B cell (primary cell): ENCODE measurements at regions not wholly inside any gene's neighbourhood (a gene's known extent, or its start where the extent isn't known, plus 50 kb on each side); places are given as distances from the start of the nearest gene placed in this dataset.

Experiments used
- ATAC-seq: fragments of 200-7000 bp; cut with Tn5 transposase; one replicate; pipeline ENCODE4 v1.10.0; 2021; ENCODE audit warnings: low read depth, mild to moderate bottlenecking, moderate number of reproducible peaks, moderate library complexity
- CTCF ChIA-PET: fragments of 350-600 bp; sonication (Branson Sonifier 250); formaldehyde crosslinking; loops from one replicate; lab custom pipeline; 2021; ENCODE audit warnings: antibody characterized with exemption, inconsistent platforms; lab: Charles Lee
- POLR2A ChIA-PET: fragments of 350-600 bp; sonication (Branson Sonifier 250); formaldehyde crosslinking; loops from one replicate; lab custom pipeline; 2021; ENCODE audit warnings: antibody characterized with exemption; lab: Charles Lee
- DNase-seq: peaks from one replicate; pipeline ENCODE4 v3.0.0; 2013
- H2AFZ ChIP-seq: 2 replicates; pipeline ENCODE4 v1.6.1; 2012; ENCODE audit warnings: mild to moderate bottlenecking, low read depth, low read length; ENCODE audit not compliant: insufficient read depth, poor library complexity, severe bottlenecking
- H3K27ac ChIP-seq, 2 donors: 1 replicate in 1 of 2; 2 replicates in 1 of 2; pipeline ENCODE4 v1.5.1; 2012 to 2013; ENCODE audit warnings: low read length in 2 of 2, mild to moderate bottlenecking in 2 of 2, moderate library complexity in 1 of 2
- H3K27me3 ChIP-seq, 4 experiments: fragments of 200-600 bp in 1 of 4; sonication (generic) in 1 of 4; replicated peaks in 1 of 4; 1 replicate in 2 of 4; 2 replicates in 2 of 4; pipeline versions ENCODE4 v1.6.1 to v1.7.0; 2013 to 2016; ENCODE audit warnings: low read length in 3 of 4, mild to moderate bottlenecking in 2 of 4, mixed read lengths in 1 of 4, moderate library complexity in 1 of 4; ENCODE audit not compliant: insufficient read depth in 4 of 4, control insufficient read depth in 3 of 4; ENCODE audit errors: control extremely low read depth in 1 of 4
- H3K36me3 ChIP-seq, 2 experiments: replicated peaks in 1 of 2; 1 replicate in 1 of 2; 2 replicates in 1 of 2; pipeline versions ENCODE4 v1.6.1 to v1.7.1; 2013; ENCODE audit warnings: low read length in 1 of 2; ENCODE audit not compliant: insufficient read depth in 2 of 2, control insufficient read depth in 1 of 2; ENCODE audit errors: control extremely low read depth in 1 of 2, extremely low read depth in 1 of 2
- H3K4me1 ChIP-seq, 2 donors: fragments of 200-600 bp in 1 of 2; sonication (generic) in 1 of 2; 1 replicate in 1 of 2; 2 replicates in 1 of 2; pipeline versions ENCODE4 v1.5.1 to v1.6.1; 2013 to 2017; ENCODE audit warnings: low read length in 2 of 2; ENCODE audit not compliant: control insufficient read depth in 2 of 2, insufficient read depth in 2 of 2
- H3K4me2 ChIP-seq: replicated peaks from 2 replicates; pipeline ENCODE3; 2012; ENCODE audit warnings: mild to moderate bottlenecking, low read depth, low read length; ENCODE audit not compliant: poor library complexity, severe bottlenecking
- H3K4me3 ChIP-seq, 5 experiments: fragments of 200-600 bp in 1 of 5; sonication (generic) in 1 of 5; 1 replicate in 3 of 5; 2 replicates in 2 of 5; pipeline versions ENCODE4 v1.5.1 to v1.7.0; 2011 to 2016; ENCODE audit warnings: low read length in 4 of 5, mild to moderate bottlenecking in 4 of 5, low read depth in 2 of 5, control low read depth in 1 of 5, moderate library complexity in 1 of 5; ENCODE audit not compliant: insufficient read depth in 1 of 5; ENCODE audit errors: control extremely low read depth in 1 of 5, extremely low read depth in 1 of 5
- H3K79me2 ChIP-seq: fragments of 200-600 bp; sonication (generic); one replicate; pipeline ENCODE4 v1.6.0; 2016; ENCODE audit warnings: low read length; ENCODE audit not compliant: control insufficient read depth, insufficient read depth
- H3K9ac ChIP-seq: fragments of 200-600 bp; sonication (generic); 2 replicates; pipeline ENCODE4 v1.6.1; 2017; ENCODE audit warnings: mild to moderate bottlenecking, low read length, moderate library complexity
- H3K9me3 ChIP-seq, 3 donors: one replicate each; pipeline versions ENCODE4 v1.6.1 to v1.7.1; 2013; ENCODE audit warnings: low read length in 2 of 3; ENCODE audit not compliant: control insufficient read depth in 2 of 3, insufficient read depth in 1 of 3; ENCODE audit errors: control extremely low read depth in 1 of 3
- H4K20me1 ChIP-seq: 2 replicates; pipeline ENCODE4 v1.6.0; 2012; ENCODE audit warnings: mild to moderate bottlenecking, low read length; ENCODE audit not compliant: insufficient read depth, control insufficient read depth, poor library complexity, severe bottlenecking
- H3K27ac Mint-ChIP-seq: one replicate; pipeline ENCODE4 v1.8.0; 2021; ENCODE audit warnings: mixed read lengths
- H3K27me3 Mint-ChIP-seq: one replicate; pipeline ENCODE4 v1.8.0; 2021; ENCODE audit warnings: mixed read lengths
- H3K4me1 Mint-ChIP-seq: one replicate; pipeline ENCODE4 v1.8.0; 2021; ENCODE audit warnings: mixed read lengths
- H3K4me3 Mint-ChIP-seq: one replicate; pipeline ENCODE4 v1.8.0; 2021; ENCODE audit warnings: mixed read lengths
- H3K9me3 Mint-ChIP-seq: one replicate; pipeline ENCODE4 v1.8.0; 2022; ENCODE audit warnings: mixed read lengths; ENCODE audit not compliant: insufficient read depth
- CTCF ChIP-seq: fragments of 200-600 bp; IDR thresholded peaks from one replicate; pipeline ENCODE4 v1.8.0; 2022; ENCODE audit warnings: antibody characterized with exemption, mild to moderate bottlenecking
- EZH2 ChIP-seq: IDR thresholded peaks from 2 replicates; pipeline ENCODE4 v1.6.1; 2012; ENCODE audit warnings: borderline replicate concordance, low read depth, mild to moderate bottlenecking, moderate library complexity, low read length; ENCODE audit not compliant: insufficient read depth, poor library complexity, severe bottlenecking
- WGBS: methylation state at CpG from one replicate; pipeline ENCODE4 v1.1.5; 2013; ENCODE audit warnings: missing lambda C conversion rate; ENCODE audit not compliant: insufficient coverage; 5-methylcytosine and 5-hydroxymethylcytosine counted together
- intact Hi-C: fragments of 100-400 bp; cut with micrococcal nuclease; formaldehyde crosslinking; loops from one replicate; pipeline ENCODE4 v1.10.0; 2022

- Mint-ChIP-seq H3K27me3 (no peaks in the 10 kb centered on the region), H3K4me3 (no peak overlapping the region), H3K27ac (no peak overlapping the region), H3K4me1 (no peaks in the 10 kb centered on the region), H3K9me3 (no peaks in the 10 kb centered on the region)
- H3K4me2 ChIP-seq, result no peak overlapping the region
- intact Hi-C loops, result no loop called here
- H3K4me1 ChIP-seq, result no peaks in the 10 kb centered on the region
- H3K9ac ChIP-seq, result no peak overlapping the region
- H3K36me3 ChIP-seq, result no peaks in the 10 kb centered on the region
- CTCF ChIA-PET, result no interaction called here
- no peak overlapping the region for H3K27ac ChIP-seq
- DNase-seq (no peak), ATAC-seq (no peak)
- no peak for TF ChIP-seq CTCF
- TF ChIP-seq EZH2, result no peak
- POLR2A ChIA-PET, result no interaction called here
- no CpG with 5 or more reads among the region's 2 CpGs for WGBS
- H3K4me3 ChIP-seq, result no peak overlapping the region
- no peaks in the 10 kb centered on the region for H3K27me3 ChIP-seq
- H4K20me1 ChIP-seq, result no peaks in the 10 kb centered on the region
- no peak overlapping the region for H2AFZ ChIP-seq
- no peaks in the 10 kb centered on the region for H3K79me2 ChIP-seq
- H3K9me3 ChIP-seq, result no peaks in the 10 kb centered on the region
Observed at GRCh38 chr3:146800484-146800883, 195.3 kb upstream of the PLSCR5 start.

GRCh38 chr3:146796078-146796477 lies 190.9 kb upstream of the PLSCR5 start:
- Histone ChIP-seq H3K9me3 (peaks cover 0 to 3% (median 0%) of the 10 kb centered on the region in 3 donors), H3K4me2 (no peak overlapping the region), H3K36me3 (no peaks in the 10 kb centered on the region), H3K27me3 (no peaks in the 10 kb centered on the region), H2AFZ (no peak overlapping the region), H3K4me3 (no peak overlapping the region), H3K9ac (no peak overlapping the region), H3K4me1 (no peaks in the 10 kb centered on the region), H3K27ac (no peak overlapping the region), H3K79me2 (no peaks in the 10 kb centered on the region), H4K20me1 (no peaks in the 10 kb centered on the region)
- H3K27ac Mint-ChIP-seq, result no peak overlapping the region
- intact Hi-C loops, result loop anchor here (5.0 kb wide), 1 partner anchor 1796 kb away; no protein-coding TSS in a partner anchor
- TF ChIP-seq EZH2 (no peak), CTCF (no peak)
- ATAC-seq, result no peak
- no peaks in the 10 kb centered on the region for H3K27me3 Mint-ChIP-seq
- no peaks in the 10 kb centered on the region for H3K9me3 Mint-ChIP-seq
- no peaks in the 10 kb centered on the region for H3K4me1 Mint-ChIP-seq
- WGBS, result no CpG with 5 or more reads among the region's 2 CpGs
- POLR2A ChIA-PET, result no interaction called here
- CTCF ChIA-PET, result no interaction called here
- no peak for DNase-seq
- H3K4me3 Mint-ChIP-seq, result no peak overlapping the region
